OCI-LY1 (cell line): ENCODE measurements at regions not wholly inside any gene's neighbourhood (a gene's known extent, or its start where the extent isn't known, plus 50 kb on each side); places are given as distances from the start of the nearest gene placed in this dataset.

Experiments used
- H2AFZ ChIP-seq: fragments of 200-600 bp; sonication (generic), shearing (Covaris generic); 2 replicates; pipeline ENCODE4 v1.6.0; 2014; ENCODE audit warnings: antibody characterized with exemption, mild to moderate bottlenecking, low read length
- H3F3A ChIP-seq: fragments of 200-600 bp; sonication (generic), shearing (Covaris generic); 2 replicates; pipeline ENCODE4 v1.6.0; 2014; ENCODE audit warnings: mild to moderate bottlenecking, antibody characterized with exemption, low read length, moderate library complexity; ENCODE audit not compliant: insufficient read depth
- H3K27ac ChIP-seq: fragments of 200-600 bp; sonication (generic); 2 replicates; pipeline ENCODE4 v1.5.1; 2014; ENCODE audit warnings: low read length, mixed run types, mild to moderate bottlenecking, low read depth; ENCODE audit not compliant: poor library complexity, severe bottlenecking
- H3K27me3 ChIP-seq: fragments of 200-600 bp; sonication (generic); 2 replicates; pipeline ENCODE4 v1.6.0; 2014; ENCODE audit warnings: antibody characterized with exemption, mild to moderate bottlenecking, low read length, moderate library complexity; ENCODE audit not compliant: insufficient read depth
- H3K36me3 ChIP-seq: fragments of 200-600 bp; sonication (generic); 2 replicates; pipeline ENCODE4 v1.6.1; 2014; ENCODE audit warnings: mild to moderate bottlenecking, antibody characterized with exemption, low read length, moderate library complexity, mixed read lengths; ENCODE audit not compliant: insufficient read depth
- H3K4me1 ChIP-seq: fragments of 200-600 bp; sonication (generic); 2 replicates; pipeline ENCODE4 v1.5.1; 2014; ENCODE audit warnings: mild to moderate bottlenecking, low read length, moderate library complexity; ENCODE audit not compliant: insufficient read depth, severe bottlenecking
- H3K4me2 ChIP-seq: fragments of 200-600 bp; sonication (generic), shearing (Covaris generic); 2 replicates; pipeline ENCODE4 v1.6.1; 2014; ENCODE audit warnings: low read length
- H3K4me3 ChIP-seq: fragments of 200-600 bp; sonication (generic); 2 replicates; pipeline ENCODE4 v1.5.1; 2014; ENCODE audit warnings: low read length, low read depth, mild to moderate bottlenecking, mixed read lengths; ENCODE audit not compliant: poor library complexity, severe bottlenecking
- H3K79me2 ChIP-seq: fragments of 200-600 bp; shearing (Covaris generic); 2 replicates; pipeline ENCODE4 v1.6.1; 2016; ENCODE audit warnings: mixed run types, low read length, mixed read lengths; ENCODE audit not compliant: insufficient read depth
- H3K9ac ChIP-seq: fragments of 200-600 bp; sonication (generic), shearing (Covaris generic); 2 replicates; pipeline ENCODE4 v1.6.1; 2014; ENCODE audit warnings: mild to moderate bottlenecking, low read length, mixed read lengths
- H3K9me2 ChIP-seq: fragments of 200-600 bp; sonication (generic), shearing (Covaris generic); 2 replicates; pipeline ENCODE4 v1.6.1; 2014; ENCODE audit warnings: low read depth, mild to moderate bottlenecking, low read length, mixed read lengths
- H3K9me3 ChIP-seq: fragments of 200-600 bp; shearing (Covaris generic); 2 replicates; pipeline ENCODE4 v1.6.1; 2014; ENCODE audit warnings: low read length, mixed read lengths
- H4K20me1 ChIP-seq: fragments of 200-600 bp; sonication (generic), shearing (Covaris generic); 2 replicates; pipeline ENCODE4 v1.6.0; 2016; ENCODE audit warnings: mild to moderate bottlenecking, low read length; ENCODE audit not compliant: insufficient read depth
- EZH2 ChIP-seq: fragments of 200-600 bp; sonication (generic), shearing (Covaris generic); IDR thresholded peaks from 2 replicates; pipeline ENCODE4 v1.8.0; 2017; ENCODE audit warnings: borderline replicate concordance, mixed run types, mild to moderate bottlenecking, antibody characterized with exemption, low read length, moderate library complexity, mixed read lengths
- TF ChIP-seq, protein P1 (sequence below): fragments of 200-600 bp; sonication (generic), shearing (Covaris generic); IDR thresholded peaks from 2 replicates; pipeline ENCODE4 v1.5.1; 2017; ENCODE audit warnings: mild to moderate bottlenecking, antibody characterized with exemption, low read length, moderate library complexity, mixed read lengths

DNA sequence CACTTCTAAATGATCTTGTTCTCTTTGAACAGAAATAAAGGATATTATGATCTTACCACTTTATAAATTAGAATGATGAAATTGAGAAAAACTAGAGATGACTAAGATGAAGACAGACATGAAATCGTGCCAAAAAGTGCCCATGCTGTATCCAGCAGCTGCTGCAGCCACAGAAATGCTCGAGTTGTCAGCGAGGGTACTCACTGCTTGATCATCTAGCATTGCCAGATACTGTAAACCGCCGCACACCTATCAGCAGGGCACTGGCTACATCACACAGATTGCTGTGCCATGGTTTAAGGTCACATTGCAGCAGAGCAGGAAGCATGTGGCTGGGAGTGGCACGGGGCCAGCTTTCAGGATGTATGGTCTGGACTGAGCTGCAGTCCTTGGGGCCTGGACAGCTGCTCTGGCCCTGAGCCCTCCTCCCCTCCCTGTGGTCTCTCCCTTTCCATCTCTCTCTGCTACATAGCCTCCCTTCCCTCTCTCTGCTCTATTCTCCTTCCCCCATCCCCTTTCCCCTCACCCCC, 51.0 kb upstream of the SEPTIN5 start:
- Histone ChIP-seq H3K27ac (no peak overlapping the region), H2AFZ (no peak overlapping the region), H3K9me3 (no peaks in the 10 kb centered on the region), H3K4me3 (no peak overlapping the region), H3K4me2 (no peak overlapping the region), H3K9ac (no peak overlapping the region), H3F3A (no peaks in the 10 kb centered on the region), H3K4me1 (no peaks in the 10 kb centered on the region), H3K36me3 (no peaks in the 10 kb centered on the region), H3K79me2 (no peaks in the 10 kb centered on the region), H3K9me2 (no peaks in the 10 kb centered on the region), H3K27me3 (no peaks in the 10 kb centered on the region), H4K20me1 (no peaks in the 10 kb centered on the region)
- TF ChIP-seq, protein P1, sequence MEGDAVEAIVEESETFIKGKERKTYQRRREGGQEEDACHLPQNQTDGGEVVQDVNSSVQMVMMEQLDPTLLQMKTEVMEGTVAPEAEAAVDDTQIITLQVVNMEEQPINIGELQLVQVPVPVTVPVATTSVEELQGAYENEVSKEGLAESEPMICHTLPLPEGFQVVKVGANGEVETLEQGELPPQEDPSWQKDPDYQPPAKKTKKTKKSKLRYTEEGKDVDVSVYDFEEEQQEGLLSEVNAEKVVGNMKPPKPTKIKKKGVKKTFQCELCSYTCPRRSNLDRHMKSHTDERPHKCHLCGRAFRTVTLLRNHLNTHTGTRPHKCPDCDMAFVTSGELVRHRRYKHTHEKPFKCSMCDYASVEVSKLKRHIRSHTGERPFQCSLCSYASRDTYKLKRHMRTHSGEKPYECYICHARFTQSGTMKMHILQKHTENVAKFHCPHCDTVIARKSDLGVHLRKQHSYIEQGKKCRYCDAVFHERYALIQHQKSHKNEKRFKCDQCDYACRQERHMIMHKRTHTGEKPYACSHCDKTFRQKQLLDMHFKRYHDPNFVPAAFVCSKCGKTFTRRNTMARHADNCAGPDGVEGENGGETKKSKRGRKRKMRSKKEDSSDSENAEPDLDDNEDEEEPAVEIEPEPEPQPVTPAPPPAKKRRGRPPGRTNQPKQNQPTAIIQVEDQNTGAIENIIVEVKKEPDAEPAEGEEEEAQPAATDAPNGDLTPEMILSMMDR = no peak
- TF ChIP-seq EZH2 = no peak

DNA sequence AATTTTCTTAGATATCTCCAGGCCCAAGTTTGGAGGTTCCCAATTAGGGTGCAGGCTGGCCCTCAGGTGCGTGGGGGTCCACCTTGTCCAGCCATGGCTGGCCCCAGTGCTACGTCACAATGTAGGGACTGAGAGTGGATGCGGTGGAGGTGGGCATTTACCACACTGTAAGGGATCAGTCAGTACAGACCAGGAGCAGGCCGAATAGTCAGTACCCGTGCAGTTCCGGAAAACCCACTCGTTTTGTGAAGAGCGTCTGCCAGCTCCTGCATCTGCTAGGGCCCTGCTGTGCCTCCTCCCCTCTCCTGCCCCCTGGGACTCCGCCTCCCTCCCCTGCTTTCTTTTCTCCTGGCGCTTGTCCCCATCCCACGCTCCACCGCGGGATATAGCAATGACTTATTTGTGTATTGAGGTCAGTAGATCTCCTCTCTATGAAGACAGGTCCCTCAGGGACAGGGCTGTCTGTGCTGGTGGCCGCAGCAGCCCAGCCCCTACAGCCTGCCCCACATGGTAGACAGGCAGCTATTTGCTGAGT, 50.4 kb upstream of the SEPTIN5 start:
- TF ChIP-seq EZH2 = no peak
- TF ChIP-seq, protein P1 = no peak
- Histone ChIP-seq H3K4me3 (no peak overlapping the region), H3F3A (no peaks in the 10 kb centered on the region), H3K9me2 (no peaks in the 10 kb centered on the region), H3K27me3 (no peaks in the 10 kb centered on the region), H3K79me2 (no peaks in the 10 kb centered on the region), H3K4me1 (no peaks in the 10 kb centered on the region), H4K20me1 (no peaks in the 10 kb centered on the region), H3K36me3 (no peaks in the 10 kb centered on the region), H3K9me3 (no peaks in the 10 kb centered on the region), H2AFZ (no peak overlapping the region), H3K4me2 (no peak overlapping the region), H3K27ac (no peak overlapping the region), H3K9ac (no peak overlapping the region)

DNA sequence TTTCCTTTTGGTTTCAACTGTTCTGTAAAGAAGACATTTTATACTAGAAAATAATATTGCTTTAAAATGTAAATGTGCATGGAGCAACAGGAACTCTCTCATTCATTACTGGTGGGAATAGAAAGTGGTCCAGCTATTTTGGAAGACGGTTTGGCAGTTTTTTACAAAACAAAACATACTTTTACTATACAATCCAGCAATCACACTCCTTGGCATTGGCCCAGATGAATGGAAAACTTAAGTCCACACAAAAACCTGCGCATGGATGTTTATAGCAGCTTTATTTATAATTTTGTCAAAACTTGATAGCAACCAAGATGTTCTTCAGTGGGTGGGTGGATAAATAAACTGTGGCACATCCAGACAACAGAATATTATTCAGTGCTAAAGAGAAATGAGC, 49.9 kb upstream of the SEPTIN5 start:
- no peak overlapping the region for H3K27ac ChIP-seq

More for the DNA sequence above, 49.9 kb upstream of the SEPTIN5 start:
- Histone ChIP-seq H3K9me2 (no peaks in the 10 kb centered on the region), H3K36me3 (no peaks in the 10 kb centered on the region), H4K20me1 (no peaks in the 10 kb centered on the region), H3K4me1 (no peaks in the 10 kb centered on the region), H3K79me2 (no peaks in the 10 kb centered on the region), H2AFZ (no peak overlapping the region), H3K9ac (no peak overlapping the region), H3K4me2 (no peak overlapping the region), H3K27me3 (no peaks in the 10 kb centered on the region), H3K4me3 (no peak overlapping the region), H3F3A (no peaks in the 10 kb centered on the region), H3K9me3 (no peaks in the 10 kb centered on the region)
- TF ChIP-seq, protein P1 = no peak
- no peak for TF ChIP-seq EZH2
